GM12878 (cell line): ENCODE measurements at regions not wholly inside any gene's neighbourhood (a gene's known extent, or its start where the extent isn't known, plus 50 kb on each side); places are given as distances from the start of the nearest gene placed in this dataset.

Experiments used
- ESRRA ChIP-seq: IDR thresholded peaks from 2 replicates; pipeline ENCODE4 v1.6.1; 2012; ENCODE audit warnings: mild to moderate bottlenecking, low read length, improper control_type of control experiment
- FOS ChIP-seq: IDR thresholded peaks from 3 replicates; pipeline ENCODE4 v1.6.1; 2011; ENCODE audit warnings: borderline replicate concordance; ENCODE audit not compliant: insufficient read length; ENCODE audit errors: extremely low read depth
- IKZF1 ChIP-seq: fragments of 450-650 bp; conservative IDR thresholded peaks from 2 replicates; pipeline ENCODE4 v1.6.1; 2017; ENCODE audit warnings: antibody characterized with exemption, mild to moderate bottlenecking
- NFIC ChIP-seq: IDR thresholded peaks from 2 replicates; pipeline ENCODE4 v1.6.1; 2012; ENCODE audit warnings: low read depth, mild to moderate bottlenecking, inconsistent platforms, low read length, moderate library complexity
- NR2F1 ChIP-seq: fragments of 450-650 bp; conservative IDR thresholded peaks from 2 replicates; pipeline ENCODE4 v1.6.1; 2017; ENCODE audit warnings: mild to moderate bottlenecking
- PAX5 ChIP-seq: IDR thresholded peaks from 2 replicates; pipeline ENCODE4 v1.6.1; 2011; ENCODE audit warnings: low read depth, low read length, borderline replicate concordance
- POLR2AphosphoS2 ChIP-seq: IDR thresholded peaks from 2 replicates; pipeline ENCODE4 v1.6.1; 2011; ENCODE audit warnings: low read depth, mild to moderate bottlenecking, low read length, improper control_type of control experiment, moderate library complexity
- RCOR1 ChIP-seq: conservative IDR thresholded peaks from 2 replicates; pipeline ENCODE4 v1.6.1; 2012; ENCODE audit warnings: low read depth, low read length, improper control_type of control experiment
- SMARCA5 ChIP-seq: fragments of 450-650 bp; IDR thresholded peaks from 2 replicates; pipeline ENCODE4 v1.6.1; 2017; ENCODE audit warnings: mild to moderate bottlenecking
- SPI1 ChIP-seq: IDR thresholded peaks from 2 replicates; pipeline ENCODE4 v1.6.1; 2011; ENCODE audit warnings: low read depth, mild to moderate bottlenecking, low read length, moderate library complexity, borderline replicate concordance; ENCODE audit not compliant: insufficient read depth
- SREBF1 ChIP-seq: IDR thresholded peaks from 2 replicates; pipeline ENCODE4 v1.6.1; 2012; ENCODE audit warnings: mild to moderate bottlenecking, low read length
- TF ChIP-seq, protein P1 (sequence below): fragments of 450-650 bp; IDR thresholded peaks from 2 replicates; pipeline ENCODE4 v1.6.1; 2018; ENCODE audit warnings: borderline replicate concordance, mild to moderate bottlenecking; ENCODE audit not compliant: partially characterized antibody
- TF ChIP-seq, protein P2 (sequence below): fragments of 450-650 bp; IDR thresholded peaks from 2 replicates; pipeline ENCODE4 v1.6.1; 2014; ENCODE audit warnings: mild to moderate bottlenecking
- TF ChIP-seq, protein P3 (sequence below): fragments of 450-650 bp; IDR thresholded peaks from 2 replicates; pipeline ENCODE4 v1.6.1; 2016; ENCODE audit warnings: mild to moderate bottlenecking

DNA sequence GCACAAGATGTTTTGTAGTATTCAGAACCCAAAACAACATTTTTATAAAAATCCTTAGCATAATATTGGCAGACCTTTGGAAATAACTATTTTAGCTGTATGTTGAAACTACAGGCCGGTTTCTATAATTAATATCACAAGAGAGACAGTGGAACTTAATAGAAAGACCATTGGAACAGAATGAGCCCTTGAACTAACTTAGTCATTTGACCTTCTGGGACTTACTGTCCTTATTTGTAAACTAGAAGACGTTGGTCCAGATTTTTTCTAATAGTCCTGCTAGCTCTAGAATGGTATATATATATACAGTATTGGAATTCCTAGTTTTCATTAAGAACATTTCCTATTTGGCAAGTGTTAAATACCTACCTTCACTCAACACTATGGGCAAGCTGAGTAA lies 69.5 kb upstream of the ALDH1A1 start (continued):
- TF ChIP-seq IKZF1 (no peak), PAX5 (no peak), NR2F1 (no peak), SREBF1 (no peak), FOS (no peak), RCOR1 (no peak), NFIC (no peak), SPI1 (no peak), POLR2AphosphoS2 (no peak), ESRRA (no peak), SMARCA5 (no peak)
- TF ChIP-seq, protein P1, sequence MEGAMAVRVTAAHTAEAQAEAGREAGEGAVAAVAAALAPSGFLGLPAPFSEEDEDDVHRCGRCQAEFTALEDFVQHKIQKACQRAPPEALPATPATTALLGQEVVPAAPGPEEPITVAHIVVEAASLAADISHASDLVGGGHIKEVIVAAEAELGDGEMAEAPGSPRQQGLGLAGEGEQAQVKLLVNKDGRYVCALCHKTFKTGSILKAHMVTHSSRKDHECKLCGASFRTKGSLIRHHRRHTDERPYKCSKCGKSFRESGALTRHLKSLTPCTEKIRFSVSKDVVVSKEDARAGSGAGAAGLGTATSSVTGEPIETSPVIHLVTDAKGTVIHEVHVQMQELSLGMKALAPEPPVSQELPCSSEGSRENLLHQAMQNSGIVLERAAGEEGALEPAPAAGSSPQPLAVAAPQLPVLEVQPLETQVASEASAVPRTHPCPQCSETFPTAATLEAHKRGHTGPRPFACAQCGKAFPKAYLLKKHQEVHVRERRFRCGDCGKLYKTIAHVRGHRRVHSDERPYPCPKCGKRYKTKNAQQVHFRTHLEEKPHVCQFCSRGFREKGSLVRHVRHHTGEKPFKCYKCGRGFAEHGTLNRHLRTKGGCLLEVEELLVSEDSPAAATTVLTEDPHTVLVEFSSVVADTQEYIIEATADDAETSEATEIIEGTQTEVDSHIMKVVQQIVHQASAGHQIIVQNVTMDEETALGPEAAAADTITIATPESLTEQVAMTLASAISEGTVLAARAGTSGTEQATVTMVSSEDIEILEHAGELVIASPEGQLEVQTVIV = no peak
- TF ChIP-seq, protein P2, sequence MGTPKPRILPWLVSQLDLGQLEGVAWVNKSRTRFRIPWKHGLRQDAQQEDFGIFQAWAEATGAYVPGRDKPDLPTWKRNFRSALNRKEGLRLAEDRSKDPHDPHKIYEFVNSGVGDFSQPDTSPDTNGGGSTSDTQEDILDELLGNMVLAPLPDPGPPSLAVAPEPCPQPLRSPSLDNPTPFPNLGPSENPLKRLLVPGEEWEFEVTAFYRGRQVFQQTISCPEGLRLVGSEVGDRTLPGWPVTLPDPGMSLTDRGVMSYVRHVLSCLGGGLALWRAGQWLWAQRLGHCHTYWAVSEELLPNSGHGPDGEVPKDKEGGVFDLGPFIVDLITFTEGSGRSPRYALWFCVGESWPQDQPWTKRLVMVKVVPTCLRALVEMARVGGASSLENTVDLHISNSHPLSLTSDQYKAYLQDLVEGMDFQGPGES = no peak
- TF ChIP-seq, protein P3, sequence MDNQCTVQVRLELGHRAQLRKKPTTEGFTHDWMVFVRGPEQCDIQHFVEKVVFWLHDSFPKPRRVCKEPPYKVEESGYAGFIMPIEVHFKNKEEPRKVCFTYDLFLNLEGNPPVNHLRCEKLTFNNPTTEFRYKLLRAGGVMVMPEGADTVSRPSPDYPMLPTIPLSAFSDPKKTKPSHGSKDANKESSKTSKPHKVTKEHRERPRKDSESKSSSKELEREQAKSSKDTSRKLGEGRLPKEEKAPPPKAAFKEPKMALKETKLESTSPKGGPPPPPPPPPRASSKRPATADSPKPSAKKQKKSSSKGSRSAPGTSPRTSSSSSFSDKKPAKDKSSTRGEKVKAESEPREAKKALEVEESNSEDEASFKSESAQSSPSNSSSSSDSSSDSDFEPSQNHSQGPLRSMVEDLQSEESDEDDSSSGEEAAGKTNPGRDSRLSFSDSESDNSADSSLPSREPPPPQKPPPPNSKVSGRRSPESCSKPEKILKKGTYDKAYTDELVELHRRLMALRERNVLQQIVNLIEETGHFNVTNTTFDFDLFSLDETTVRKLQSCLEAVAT = no peak
